A549 (cell line): ENCODE measurements at regions not wholly inside any gene's neighbourhood (a gene's known extent, or its start where the extent isn't known, plus 50 kb on each side); places are given as distances from the start of the nearest gene placed in this dataset.

Experiments used
- ATAC-seq, 2 experiments: fragments of 200-7000 bp in 1 of 2; fragments of >200 bp in 1 of 2; cut with Nextera tagmentation in 1 of 2; cut with Tn5 transposase in 1 of 2; 3 replicates each; pipeline versions ENCODE4 v1.8.0 to v1.9.1; 2018 to 2020; ENCODE audit warnings: mild to moderate bottlenecking in 1 of 2, moderate library complexity in 1 of 2
- CTCF ChIA-PET: fragments of 300-600 bp; sonication (Branson Sonifier 250); formaldehyde crosslinking; extraction: SDS; loops from one replicate; lab custom pipeline; 2021; ENCODE audit warnings: antibody characterized with exemption, inconsistent platforms; lab: Yijun Ruan, JAX
- POLR2A ChIA-PET: fragments of 350-600 bp; formaldehyde crosslinking; extraction: SDS; loops from one replicate; lab custom pipeline; 2021; ENCODE audit warnings: antibody characterized with exemption, inconsistent platforms; lab: Yijun Ruan, JAX
- DNase-seq, 2 experiments: peaks; one replicate each; pipeline versions ENCODE4 v3.0.0 to v3.0.0-alpha.2; 2011 to 2016; ENCODE audit warnings: low read depth in 1 of 2, low spot score in 1 of 2
- FAIRE-seq: peaks from 2 replicates; lab custom pipeline; 2011; peaks lifted over from hg19 to GRCh38; lab: Jason Lieb, UNC
- H3K27ac ChIP-seq, 2 experiments: fragments of >200 bp; sonication (Bioruptor Twin); formaldehyde crosslinking; 3 replicates each; pipeline ENCODE4 v1.5.1; 2016 to 2017
- H3K4me1 ChIP-seq: fragments of >200 bp; sonication (Bioruptor Twin); formaldehyde crosslinking; 3 replicates; pipeline ENCODE4 v1.6.1; 2016
- H3K4me2 ChIP-seq: fragments of >200 bp; sonication (Bioruptor Twin); formaldehyde crosslinking; 3 replicates; pipeline ENCODE4 v1.6.1; 2016
- H3K4me3 ChIP-seq: fragments of >200 bp; sonication (Bioruptor Twin); formaldehyde crosslinking; 3 replicates; pipeline ENCODE4 v1.5.1; 2016
- H3K9me3 ChIP-seq: fragments of >200 bp; sonication (Bioruptor Twin); formaldehyde crosslinking; 3 replicates; pipeline ENCODE4 v1.6.1; 2016
- EHF ChIP-seq: fragments of 250-450 bp; sonication (Bioruptor Pico); IDR thresholded peaks from 2 replicates; pipeline ENCODE4 v1.5.0; 2020; ENCODE audit warnings: mild to moderate bottlenecking
- EP300 ChIP-seq, 2 experiments: fragments of >200 bp; sonication (Bioruptor Twin); formaldehyde crosslinking; IDR thresholded peaks; 2 replicates in 1 of 2; 3 replicates in 1 of 2; pipeline ENCODE4 v1.6.1; 2016 to 2017
- GATA3 ChIP-seq: IDR thresholded peaks from 2 replicates; pipeline ENCODE4 v1.6.1; 2012; ENCODE audit warnings: borderline replicate concordance
- HDAC2 ChIP-seq: fragments of 200-600 bp; sonication (generic); IDR thresholded peaks from 2 replicates; pipeline ENCODE4 v1.6.1; 2016
- MAZ ChIP-seq: fragments of 150-350 bp; IDR thresholded peaks from 2 replicates; pipeline ENCODE4 v1.6.1; 2014; ENCODE audit warnings: antibody characterized with exemption, low read depth, low read length, borderline replicate concordance
- NR3C1 ChIP-seq: fragments of >200 bp; sonication (Bioruptor Twin); formaldehyde crosslinking; IDR thresholded peaks from 3 replicates; pipeline ENCODE4 v1.6.1; 2017
- PHF8 ChIP-seq: fragments of 200-600 bp; sonication (generic); IDR thresholded peaks from 2 replicates; pipeline ENCODE4 v1.6.1; 2016; ENCODE audit warnings: low read depth, mild to moderate bottlenecking, antibody characterized with exemption, moderate library complexity, borderline replicate concordance
- POLR2AphosphoS2 ChIP-seq: conservative IDR thresholded peaks from 2 replicates; pipeline ENCODE4 v1.6.1; 2012; ENCODE audit warnings: low read length, improper control_type of control experiment, inconsistent platforms
- RAD21 ChIP-seq, 2 experiments: fragments of >200 bp in 1 of 2; sonication (Bioruptor Twin) in 1 of 2; formaldehyde crosslinking in 1 of 2; IDR thresholded peaks in 1 of 2; conservative IDR thresholded peaks in 1 of 2; 2 replicates in 1 of 2; 3 replicates in 1 of 2; pipeline ENCODE4 v1.6.1; 2012 to 2018; ENCODE audit warnings: inconsistent platforms in 1 of 2
- RFX5 ChIP-seq: fragments of 450-650 bp; IDR thresholded peaks from 2 replicates; pipeline ENCODE4 v1.7.1; 2014; ENCODE audit warnings: antibody characterized with exemption, mild to moderate bottlenecking, moderate library complexity
- RNF2 ChIP-seq: fragments of 200-600 bp; sonication (generic); IDR thresholded peaks from 2 replicates; pipeline ENCODE4 v1.6.1; 2016; ENCODE audit warnings: low read depth, mild to moderate bottlenecking, antibody characterized with exemption, moderate library complexity, borderline replicate concordance
- SMC3 ChIP-seq: fragments of >200 bp; sonication (Bioruptor Twin); formaldehyde crosslinking; IDR thresholded peaks from 3 replicates; pipeline ENCODE4 v1.6.1; 2018; ENCODE audit warnings: inconsistent platforms
- ZC3H11A ChIP-seq: fragments of 450-650 bp; IDR thresholded peaks from 2 replicates; pipeline ENCODE4 v1.6.1; 2014; ENCODE audit warnings: antibody characterized with exemption, mild to moderate bottlenecking
- ZFP36 ChIP-seq: fragments of 450-650 bp; IDR thresholded peaks from 2 replicates; pipeline ENCODE4 v1.6.1; 2014; ENCODE audit warnings: borderline replicate concordance; ENCODE audit not compliant: partially characterized antibody
- ZSCAN20 ChIP-seq: fragments of 250-450 bp; sonication (Bioruptor Pico); IDR thresholded peaks from 2 replicates; pipeline ENCODE4 v1.8.0; 2022; ENCODE audit warnings: mild to moderate bottlenecking, moderate library complexity
- WGBS: methylation state at CpG from one replicate; pipeline ENCODE4 v1.1.6; 2017; ENCODE audit errors: missing lambda C conversion rate; 5-methylcytosine and 5-hydroxymethylcytosine counted together
- TF ChIP-seq, protein P1 (sequence below): fragments of >200 bp; sonication (Bioruptor Twin); formaldehyde crosslinking; IDR thresholded peaks from 2 replicates; pipeline ENCODE4 v1.6.1; 2016
- TF ChIP-seq, protein P2 (sequence below): fragments of >200 bp; sonication (Bioruptor Twin); formaldehyde crosslinking; IDR thresholded peaks from 3 replicates; pipeline ENCODE4 v1.5.1; 2016
- TF ChIP-seq, protein P3 (sequence below): fragments of 250-450 bp; sonication (Bioruptor Pico); IDR thresholded peaks from 2 replicates; pipeline ENCODE4 v1.5.0; 2021; ENCODE audit warnings: mild to moderate bottlenecking, moderate library complexity, borderline replicate concordance
- TF ChIP-seq, protein P4 (sequence below): fragments of 450-650 bp; IDR thresholded peaks from 2 replicates; pipeline ENCODE4 v1.6.1; 2014; ENCODE audit warnings: antibody characterized with exemption
- TF ChIP-seq, protein P5 (sequence below): IDR thresholded peaks from 2 replicates; pipeline ENCODE4 v1.6.1; 2012; ENCODE audit warnings: low read depth, borderline replicate concordance
- TF ChIP-seq, protein P6 (sequence below): fragments of 250-450 bp; sonication (Bioruptor Pico); IDR thresholded peaks from 2 replicates; pipeline ENCODE4 v1.5.0; 2020; ENCODE audit warnings: low read depth, mild to moderate bottlenecking, moderate library complexity
- TF ChIP-seq, protein P7 (sequence below): fragments of 150-350 bp; IDR thresholded peaks from 2 replicates; pipeline ENCODE4 v1.6.1; 2014; ENCODE audit warnings: low read depth, mild to moderate bottlenecking, low read length

DNA sequence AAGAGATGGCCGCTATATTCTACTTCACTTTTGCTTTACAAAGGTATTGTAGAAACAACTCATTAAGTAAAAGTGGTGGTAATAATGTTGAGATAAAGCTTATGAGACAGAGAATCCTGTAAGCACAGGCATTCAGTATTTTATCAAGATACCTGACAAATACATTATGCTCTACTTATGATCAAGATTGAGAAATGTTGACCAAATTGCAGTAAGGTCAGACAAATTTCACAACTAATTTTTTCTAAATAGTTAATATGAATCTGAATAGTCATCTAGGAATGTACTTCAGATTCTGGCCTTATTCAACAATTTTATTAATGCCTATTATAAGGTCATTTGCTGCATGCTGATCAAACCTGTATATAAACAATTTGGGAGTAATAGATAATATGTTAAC lies 95.1 kb upstream of the MBNL1 start:
- FAIRE-seq (no peak), ATAC-seq (no peak), DNase-seq (no peak)
- H3K4me3 ChIP-seq: no peak overlapping the region
- H3K4me2 ChIP-seq: no peak overlapping the region
- WGBS: 92% methylated on average over 1 of the region's 1 CpG
- TF ChIP-seq, protein P1, sequence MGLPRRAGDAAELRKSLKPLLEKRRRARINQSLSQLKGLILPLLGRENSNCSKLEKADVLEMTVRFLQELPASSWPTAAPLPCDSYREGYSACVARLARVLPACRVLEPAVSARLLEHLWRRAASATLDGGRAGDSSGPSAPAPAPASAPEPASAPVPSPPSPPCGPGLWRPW: no peak
- TF ChIP-seq RAD21 (conservative IDR thresholded peaks at IDR 0.05 in 1 of 2, IDR thresholded peaks at IDR 0.05 in 1 of 2) (no peak), RNF2 (no peak), PHF8 (no peak), POLR2AphosphoS2 (no peak), NR3C1 (no peak), ZFP36 (no peak), ZSCAN20 (CRISPR knock-in tag) (no peak), SMC3 (no peak)
- TF ChIP-seq, protein P2, sequence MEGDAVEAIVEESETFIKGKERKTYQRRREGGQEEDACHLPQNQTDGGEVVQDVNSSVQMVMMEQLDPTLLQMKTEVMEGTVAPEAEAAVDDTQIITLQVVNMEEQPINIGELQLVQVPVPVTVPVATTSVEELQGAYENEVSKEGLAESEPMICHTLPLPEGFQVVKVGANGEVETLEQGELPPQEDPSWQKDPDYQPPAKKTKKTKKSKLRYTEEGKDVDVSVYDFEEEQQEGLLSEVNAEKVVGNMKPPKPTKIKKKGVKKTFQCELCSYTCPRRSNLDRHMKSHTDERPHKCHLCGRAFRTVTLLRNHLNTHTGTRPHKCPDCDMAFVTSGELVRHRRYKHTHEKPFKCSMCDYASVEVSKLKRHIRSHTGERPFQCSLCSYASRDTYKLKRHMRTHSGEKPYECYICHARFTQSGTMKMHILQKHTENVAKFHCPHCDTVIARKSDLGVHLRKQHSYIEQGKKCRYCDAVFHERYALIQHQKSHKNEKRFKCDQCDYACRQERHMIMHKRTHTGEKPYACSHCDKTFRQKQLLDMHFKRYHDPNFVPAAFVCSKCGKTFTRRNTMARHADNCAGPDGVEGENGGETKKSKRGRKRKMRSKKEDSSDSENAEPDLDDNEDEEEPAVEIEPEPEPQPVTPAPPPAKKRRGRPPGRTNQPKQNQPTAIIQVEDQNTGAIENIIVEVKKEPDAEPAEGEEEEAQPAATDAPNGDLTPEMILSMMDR: no peak
- TF ChIP-seq, protein P3, sequence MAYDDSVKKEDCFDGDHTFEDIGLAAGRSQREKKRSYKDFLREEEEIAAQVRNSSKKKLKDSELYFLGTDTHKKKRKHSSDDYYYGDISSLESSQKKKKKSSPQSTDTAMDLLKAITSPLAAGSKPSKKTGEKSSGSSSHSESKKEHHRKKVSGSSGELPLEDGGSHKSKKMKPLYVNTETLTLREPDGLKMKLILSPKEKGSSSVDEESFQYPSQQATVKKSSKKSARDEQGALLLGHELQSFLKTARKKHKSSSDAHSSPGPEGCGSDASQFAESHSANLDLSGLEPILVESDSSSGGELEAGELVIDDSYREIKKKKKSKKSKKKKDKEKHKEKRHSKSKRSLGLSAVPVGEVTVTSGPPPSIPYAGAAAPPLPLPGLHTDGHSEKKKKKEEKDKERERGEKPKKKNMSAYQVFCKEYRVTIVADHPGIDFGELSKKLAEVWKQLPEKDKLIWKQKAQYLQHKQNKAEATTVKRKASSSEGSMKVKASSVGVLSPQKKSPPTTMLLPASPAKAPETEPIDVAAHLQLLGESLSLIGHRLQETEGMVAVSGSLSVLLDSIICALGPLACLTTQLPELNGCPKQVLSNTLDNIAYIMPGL (CRISPR knock-in tag): no peak
- no peak overlapping the region for H3K27ac ChIP-seq
- H3K4me1 ChIP-seq: peaks cover 23% of the 10 kb centered on the region
- H3K9me3 ChIP-seq: peaks cover 10% of the 10 kb centered on the region; the same call in 1 of the 3 replicates
- ChIA-PET POLR2A (interaction anchor here (0.6 kb wide), 1 partner anchor 1411 kb away, joined by 5 read pairs; the partner anchor contains the start of gene SIAH2), CTCF (no interaction called here)

DNA sequence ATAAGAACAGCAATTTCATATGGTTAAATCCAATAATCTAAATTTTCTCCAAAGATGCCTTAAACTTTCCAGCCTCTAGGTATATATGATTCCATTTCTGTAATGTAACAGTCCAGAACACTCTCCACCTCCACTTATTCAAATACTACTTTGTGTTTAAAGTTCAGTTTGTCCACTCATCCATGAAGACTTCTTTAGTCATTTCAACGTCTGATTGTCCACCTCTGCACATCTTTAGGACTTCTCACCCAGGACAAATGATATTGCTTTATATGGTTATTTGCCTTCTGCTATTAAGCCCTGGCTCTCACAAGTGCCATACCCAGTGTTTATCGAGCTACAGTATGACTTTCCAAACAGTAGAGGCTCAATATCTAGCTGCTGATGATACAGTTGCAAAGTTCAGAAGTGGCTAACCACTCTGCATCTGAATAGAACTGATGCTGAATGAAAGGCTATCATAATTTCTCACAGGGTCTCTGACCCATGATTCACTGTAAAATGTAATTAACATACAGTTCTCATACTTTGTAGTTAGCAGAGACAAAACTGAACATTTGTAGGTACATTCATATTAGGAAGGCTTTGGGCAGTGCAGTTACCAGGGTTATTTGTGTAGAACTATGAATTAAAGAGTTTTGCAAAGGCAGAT lies 93.7 kb upstream of the MBNL1 start:
- Histone ChIP-seq H3K9me3 (peaks cover 10% of the 10 kb centered on the region; the same call in 1 of the 3 replicates), H3K4me3 (no peak overlapping the region), H3K4me2 (peak overlapping the region; percentile 70), H3K4me1 (peaks cover 23% of the 10 kb centered on the region), H3K27ac (peak overlapping the region; percentile 41 to 68; a peak in 5 of 6 replicates)
- ChIA-PET POLR2A (interaction anchor here (0.8 to 1.0 kb wide), 2 partner anchors 16 to 94 kb away, joined by 3 read pairs; partner anchors contain the start of gene MBNL1), CTCF (interaction anchor here (1.1 to 2.5 kb wide), 3 partner anchors 9 to 269 kb away, joined by 4 to 9 read pairs (median 4); no protein-coding TSS in a partner anchor)
- WGBS: 21% methylated on average over 2 of the region's 2 CpGs
- FAIRE-seq: no peak
- ATAC-seq: peak; percentile 50 to 60; a peak in 5 of 6 replicates
- DNase-seq: no peak
- TF ChIP-seq MAZ (no peak), ZC3H11A (no peak), HDAC2 (no peak), EP300 (IDR thresholded peaks at IDR 0.05) (no peak), SMC3 (no peak), EHF (CRISPR knock-in tag) (no peak), NR3C1 (no peak), ZSCAN20 (CRISPR knock-in tag) (no peak), RFX5 (no peak), GATA3 (no peak)
- TF ChIP-seq, protein P4, sequence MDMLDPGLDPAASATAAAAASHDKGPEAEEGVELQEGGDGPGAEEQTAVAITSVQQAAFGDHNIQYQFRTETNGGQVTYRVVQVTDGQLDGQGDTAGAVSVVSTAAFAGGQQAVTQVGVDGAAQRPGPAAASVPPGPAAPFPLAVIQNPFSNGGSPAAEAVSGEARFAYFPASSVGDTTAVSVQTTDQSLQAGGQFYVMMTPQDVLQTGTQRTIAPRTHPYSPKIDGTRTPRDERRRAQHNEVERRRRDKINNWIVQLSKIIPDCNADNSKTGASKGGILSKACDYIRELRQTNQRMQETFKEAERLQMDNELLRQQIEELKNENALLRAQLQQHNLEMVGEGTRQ: no peak
- TF ChIP-seq, protein P2: no peak
- TF ChIP-seq, protein P5, sequence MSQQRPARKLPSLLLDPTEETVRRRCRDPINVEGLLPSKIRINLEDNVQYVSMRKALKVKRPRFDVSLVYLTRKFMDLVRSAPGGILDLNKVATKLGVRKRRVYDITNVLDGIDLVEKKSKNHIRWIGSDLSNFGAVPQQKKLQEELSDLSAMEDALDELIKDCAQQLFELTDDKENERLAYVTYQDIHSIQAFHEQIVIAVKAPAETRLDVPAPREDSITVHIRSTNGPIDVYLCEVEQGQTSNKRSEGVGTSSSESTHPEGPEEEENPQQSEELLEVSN: no peak
- TF ChIP-seq, protein P6, sequence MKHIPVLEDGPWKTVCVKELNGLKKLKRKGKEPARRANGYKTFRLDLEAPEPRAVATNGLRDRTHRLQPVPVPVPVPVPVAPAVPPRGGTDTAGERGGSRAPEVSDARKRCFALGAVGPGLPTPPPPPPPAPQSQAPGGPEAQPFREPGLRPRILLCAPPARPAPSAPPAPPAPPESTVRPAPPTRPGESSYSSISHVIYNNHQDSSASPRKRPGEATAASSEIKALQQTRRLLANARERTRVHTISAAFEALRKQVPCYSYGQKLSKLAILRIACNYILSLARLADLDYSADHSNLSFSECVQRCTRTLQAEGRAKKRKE (CRISPR knock-in tag): no peak
- TF ChIP-seq, protein P3 (CRISPR knock-in tag): no peak
- TF ChIP-seq, protein P7, sequence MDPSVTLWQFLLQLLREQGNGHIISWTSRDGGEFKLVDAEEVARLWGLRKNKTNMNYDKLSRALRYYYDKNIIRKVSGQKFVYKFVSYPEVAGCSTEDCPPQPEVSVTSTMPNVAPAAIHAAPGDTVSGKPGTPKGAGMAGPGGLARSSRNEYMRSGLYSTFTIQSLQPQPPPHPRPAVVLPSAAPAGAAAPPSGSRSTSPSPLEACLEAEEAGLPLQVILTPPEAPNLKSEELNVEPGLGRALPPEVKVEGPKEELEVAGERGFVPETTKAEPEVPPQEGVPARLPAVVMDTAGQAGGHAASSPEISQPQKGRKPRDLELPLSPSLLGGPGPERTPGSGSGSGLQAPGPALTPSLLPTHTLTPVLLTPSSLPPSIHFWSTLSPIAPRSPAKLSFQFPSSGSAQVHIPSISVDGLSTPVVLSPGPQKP: no peak
